ENCODE measurements at regions not wholly inside any gene's neighbourhood (a gene's known extent, or its start where the extent isn't known, plus 50 kb on each side); places are given as distances from the start of the nearest gene placed in this dataset.

GRCh38 chr5:82595113-82595512, 317.0 kb upstream of the RPS23 start:
- no peak overlapping the region for H2AFZ ChIP-seq (ENCODE audit: low read depth, low read length, poor library complexity, severe bottlenecking)
- ChIA-PET RAD21 (ENCODE audit: low non-redundant PET in 1 of 2, low total read pairs in 2 of 2, uncharacterized antibody in 2 of 2, unreplicated experiment in 2 of 2) (no interaction called here), CTCF (no interaction called here), POLR2A (no interaction called here)
- H3K27ac ChIP-seq (ENCODE audit: low read depth, low read length): no peak overlapping the region
- no peaks in the 10 kb centered on the region for H3K27me3 ChIP-seq (ENCODE audit: insufficient read depth, low read length)
- no peak overlapping the region for H3K9ac ChIP-seq (ENCODE audit: low read length)
- no peak overlapping the region for H3K4me2 ChIP-seq (ENCODE audit: low read length)
- no peak for TF ChIP-seq POLR2AphosphoS5 (IDR thresholded peaks at IDR 0.05; ENCODE audit: low read depth, low read length)
- no peak for TF ChIP-seq REST (IDR thresholded peaks at IDR 0.05; ENCODE audit: low read depth)
- no peak for TF ChIP-seq RAD21 (IDR thresholded peaks at IDR 0.05; ENCODE audit: low read depth)
- no peak for TF ChIP-seq ZBTB33 (IDR thresholded peaks at IDR 0.05; ENCODE audit: extremely low read depth, insufficient replicate concordance, low read length)
- TF ChIP-seq ZNF274 (IDR thresholded peaks at IDR 0.05; ENCODE audit: low read depth, low read length): no peak
- no peak for TF ChIP-seq FOSL1 (IDR thresholded peaks at IDR 0.05; ENCODE audit: low read depth)
- TF ChIP-seq ZFX (IDR thresholded peaks at IDR 0.05): no peak
- no peak for TF ChIP-seq SRF (IDR thresholded peaks at IDR 0.05; ENCODE audit: low read depth)
- TF ChIP-seq MAX (IDR thresholded peaks at IDR 0.05): no peak
- TF ChIP-seq TCF7L2 (IDR thresholded peaks at IDR 0.05; ENCODE audit: borderline replicate concordance, extremely low read depth, insufficient read depth, insufficient read length): no peak
- no peak for TF ChIP-seq JUND (IDR thresholded peaks at IDR 0.05)
- no peak for TF ChIP-seq CBX3 (IDR thresholded peaks at IDR 0.05; ENCODE audit: low read depth)
- TF ChIP-seq CTCF (IDR thresholded peaks at IDR 0.05 in 2 of 3, conservative IDR thresholded peaks at IDR 0.05 in 1 of 3; ENCODE audit: borderline replicate concordance in 1 of 3, insufficient read depth in 1 of 3, low read depth in 2 of 3, low read length in 2 of 3): no peak
- no peak for TF ChIP-seq SIN3A (IDR thresholded peaks at IDR 0.05; ENCODE audit: low read depth)
- no peak for TF ChIP-seq ATF3 (IDR thresholded peaks at IDR 0.05)
- TF ChIP-seq ELF1 (IDR thresholded peaks at IDR 0.05; ENCODE audit: borderline replicate concordance, low read depth): no peak
- DNase-seq (ENCODE audit: low read depth, low spot score) (no peak), ATAC-seq (no peak)
- H3K9me2 ChIP-seq (ENCODE audit: insufficient read depth): no peaks in the 10 kb centered on the region
- H3K4me3 ChIP-seq (replicated peaks in 1 of 2; ENCODE audit: low read depth in 1 of 2, low read length in 2 of 2): no peak overlapping the region
- H3K36me3 ChIP-seq (ENCODE audit: control insufficient read depth in 1 of 2, insufficient read depth in 2 of 2, low read length in 2 of 2): no peaks in the 10 kb centered on the region
- no peaks in the 10 kb centered on the region for H4K20me1 ChIP-seq (ENCODE audit: insufficient read depth)
- BruUV-seq (replicated peaks): no TSS peak
- H3K4me1 ChIP-seq (ENCODE audit: control insufficient read depth in 1 of 2, insufficient read depth in 2 of 2, low read length in 2 of 2): no peaks in the 10 kb centered on the region
- H3K79me2 ChIP-seq (ENCODE audit: insufficient read depth, low read length): no peaks in the 10 kb centered on the region
- intact Hi-C loops (cut with micrococcal nuclease): loop anchor here (5.0 kb wide), 1 partner anchor 967 kb away; no protein-coding TSS in a partner anchor
- peaks cover 0 to 4% of the 10 kb centered on the region in 2 experiments; a peak in 2 of 4 replicates for H3K9me3 ChIP-seq (ENCODE audit: control insufficient read depth in 1 of 2, insufficient read depth in 1 of 2, low read depth in 1 of 2, low read length in 2 of 2)
